H1 (cell line): ENCODE measurements at regions not wholly inside any gene's neighbourhood (a gene's known extent, or its start where the extent isn't known, plus 50 kb on each side); places are given as distances from the start of the nearest gene placed in this dataset.

Source experiments
- CTCF ChIA-PET: fragments of 300-600 bp; sonication (Branson Sonifier 250); formaldehyde crosslinking; loops from one replicate; lab custom pipeline; 2021; ENCODE audit not compliant: partially characterized antibody; lab: Charles Lee
- POLR2A ChIA-PET: fragments of 300-600 bp; sonication (Branson Sonifier 250); formaldehyde crosslinking; loops from one replicate; lab custom pipeline; 2021; ENCODE audit warnings: inconsistent platforms; ENCODE audit not compliant: partially characterized antibody; lab: Charles Lee
- DNase-seq, 2 experiments: peaks; one replicate each; pipeline versions ENCODE4 v3.0.0 to v3.0.0-alpha.2; 2010 to 2022; ENCODE audit warnings: low spot score in 2 of 2, low read depth in 1 of 2, mixed read lengths in 1 of 2
- FAIRE-seq: peaks from 2 replicates; lab custom pipeline; 2011; peaks lifted over from hg19 to GRCh38; lab: Jason Lieb, UNC
- H2AFZ ChIP-seq: 2 replicates; pipeline ENCODE4 v1.8.1; 2012; ENCODE audit warnings: low read length, inconsistent platforms
- H2AK5ac ChIP-seq: 2 replicates; pipeline ENCODE4 v1.6.1; 2013; ENCODE audit warnings: low read depth, low read length
- H2BK120ac ChIP-seq: replicated peaks from 2 replicates; pipeline ENCODE3; 2013; ENCODE audit warnings: low read depth, low read length, inconsistent platforms
- H2BK12ac ChIP-seq: 2 replicates; pipeline ENCODE4 v1.6.1; 2013; ENCODE audit warnings: low read depth, low read length
- H2BK15ac ChIP-seq: 2 replicates; pipeline ENCODE4 v1.6.1; 2013; ENCODE audit warnings: low read length
- H2BK20ac ChIP-seq: 2 replicates; pipeline ENCODE4 v1.6.1; 2013; ENCODE audit warnings: low read length
- H2BK5ac ChIP-seq: 2 replicates; pipeline ENCODE4 v1.6.1; 2013; ENCODE audit warnings: low read depth, low read length
- H3K14ac ChIP-seq: 2 replicates; pipeline ENCODE4 v1.6.1; 2013; ENCODE audit warnings: inconsistent platforms; ENCODE audit not compliant: insufficient read length
- H3K18ac ChIP-seq: 2 replicates; pipeline ENCODE4 v1.6.1; 2013; ENCODE audit warnings: low read length; ENCODE audit errors: extremely low read depth
- H3K23ac ChIP-seq: 2 replicates; pipeline ENCODE4 v1.6.1; 2013; ENCODE audit warnings: inconsistent platforms; ENCODE audit not compliant: insufficient read length
- H3K23me2 ChIP-seq: 2 replicates; pipeline ENCODE4 v1.6.1; 2013; ENCODE audit warnings: low read depth, low read length
- H3K27ac ChIP-seq: 2 replicates; pipeline ENCODE4 v1.6.1; 2011; ENCODE audit warnings: low read depth, low read length, inconsistent platforms
- H3K27me3 ChIP-seq, 4 experiments: replicated peaks in 1 of 4; 1 replicate in 1 of 4; 2 replicates in 3 of 4; pipeline versions ENCODE4 v1.6.1 to v1.8.1; 2011 to 2013; ENCODE audit warnings: low read length in 3 of 4, mild to moderate bottlenecking in 3 of 4, inconsistent platforms in 2 of 4, mixed read lengths in 2 of 4, moderate library complexity in 1 of 4; ENCODE audit not compliant: control insufficient read depth in 3 of 4, insufficient read depth in 3 of 4; ENCODE audit errors: extremely low read depth in 1 of 4
- H3K36me3 ChIP-seq, 4 experiments: 2 replicates each; pipeline versions ENCODE4 v1.6.1 to v1.8.1; 2011 to 2013; ENCODE audit warnings: mild to moderate bottlenecking in 4 of 4, low read length in 3 of 4, moderate library complexity in 2 of 4, control low read depth in 1 of 4, inconsistent platforms in 1 of 4; ENCODE audit not compliant: insufficient read depth in 4 of 4, control insufficient read depth in 2 of 4
- H3K4ac ChIP-seq: replicated peaks from 2 replicates; pipeline ENCODE3; 2013; ENCODE audit warnings: low read length, low read depth, mixed read lengths, inconsistent platforms; ENCODE audit not compliant: insufficient read length
- H3K4me1 ChIP-seq, 4 experiments: replicated peaks in 1 of 4; 1 replicate in 1 of 4; 2 replicates in 3 of 4; pipeline versions ENCODE4 v1.6.1 to v1.8.1; 2011 to 2013; ENCODE audit warnings: low read length in 3 of 4, inconsistent platforms in 2 of 4, mixed read lengths in 1 of 4; ENCODE audit not compliant: insufficient read depth in 4 of 4, control insufficient read depth in 3 of 4
- H3K4me2 ChIP-seq, 2 experiments: 2 replicates each; pipeline versions ENCODE4 v1.6.1 to v1.8.1; 2011 to 2013; ENCODE audit warnings: low read depth in 2 of 2, low read length in 2 of 2, control low read depth in 1 of 2, inconsistent platforms in 1 of 2, mild to moderate bottlenecking in 1 of 2; ENCODE audit not compliant: insufficient read depth in 1 of 2
- H3K4me3 ChIP-seq, 4 experiments: fragments of 200-600, 300-600 bp in 1 of 4; sonication (generic), shearing (Covaris generic), sonication (Bioruptor Twin) in 1 of 4; 2 replicates each; pipeline versions ENCODE4 v1.5.1 to v1.8.1; 2011 to 2016; ENCODE audit warnings: low read length in 4 of 4, low read depth in 3 of 4, control low read depth in 2 of 4, inconsistent platforms in 2 of 4, mild to moderate bottlenecking in 2 of 4, mixed read lengths in 1 of 4, moderate library complexity in 1 of 4; ENCODE audit not compliant: insufficient read depth in 2 of 4; ENCODE audit errors: extremely low read depth in 1 of 4
- H3K56ac ChIP-seq: replicated peaks from 2 replicates; pipeline ENCODE3; 2013; ENCODE audit warnings: low read depth, mild to moderate bottlenecking, mixed read lengths, low read length, inconsistent platforms; ENCODE audit not compliant: insufficient read length
- H3K79me1 ChIP-seq: 2 replicates; pipeline ENCODE4 v1.6.1; 2013; ENCODE audit warnings: low read depth, low read length, control low read depth
- H3K79me2 ChIP-seq, 2 experiments: 2 replicates each; pipeline versions ENCODE4 v1.6.1 to v1.8.1; 2012 to 2013; ENCODE audit warnings: low read length in 2 of 2, mild to moderate bottlenecking in 2 of 2, inconsistent platforms in 1 of 2; ENCODE audit not compliant: insufficient read depth in 2 of 2, control insufficient read depth in 1 of 2
- H3K9ac ChIP-seq, 4 experiments: replicated peaks in 1 of 4; 1 replicate in 1 of 4; 2 replicates in 3 of 4; pipeline versions ENCODE4 v1.6.1 to v1.8.1; 2011 to 2013; ENCODE audit warnings: low read depth in 3 of 4, low read length in 3 of 4, control low read depth in 2 of 4, mild to moderate bottlenecking in 2 of 4, moderate library complexity in 2 of 4, inconsistent platforms in 1 of 4; ENCODE audit errors: extremely low read depth in 1 of 4
- H3K9me3 ChIP-seq, 2 experiments: 2 replicates each; pipeline versions ENCODE4 v1.6.1 to v1.8.1; 2012 to 2013; ENCODE audit warnings: mild to moderate bottlenecking in 2 of 2, moderate library complexity in 2 of 2, control low read depth in 1 of 2, inconsistent platforms in 1 of 2, low read depth in 1 of 2, low read length in 1 of 2, mixed read lengths in 1 of 2; ENCODE audit not compliant: insufficient read depth in 2 of 2
- H4K20me1 ChIP-seq, 2 experiments: replicated peaks in 1 of 2; 2 replicates each; pipeline versions ENCODE3 to v1.8.1; 2011 to 2013; ENCODE audit warnings: inconsistent platforms in 2 of 2, low read length in 2 of 2, mild to moderate bottlenecking in 1 of 2; ENCODE audit not compliant: insufficient read depth in 2 of 2, control insufficient read depth in 1 of 2
- H4K5ac ChIP-seq: 2 replicates; pipeline ENCODE4 v1.6.1; 2013; ENCODE audit warnings: low read length, low read depth, mixed read lengths, inconsistent platforms; ENCODE audit not compliant: insufficient read length
- H4K8ac ChIP-seq: 2 replicates; pipeline ENCODE4 v1.8.0; 2013; ENCODE audit warnings: mild to moderate bottlenecking, moderate library complexity, low read length, inconsistent platforms; ENCODE audit not compliant: insufficient read depth; ENCODE audit errors: extremely low read depth
- H4K91ac ChIP-seq: replicated peaks from 2 replicates; pipeline ENCODE3; 2013; ENCODE audit warnings: low read length, mixed read lengths, inconsistent platforms; ENCODE audit not compliant: insufficient read length
- BRCA1 ChIP-seq: IDR thresholded peaks from 2 replicates; pipeline ENCODE4 v1.6.1; 2012; ENCODE audit warnings: low read depth, low read length, improper control_type of control experiment
- CHD2 ChIP-seq: IDR thresholded peaks from 2 replicates; pipeline ENCODE4 v1.6.1; 2012; ENCODE audit warnings: low read length, improper control_type of control experiment
- CREB1 ChIP-seq: IDR thresholded peaks from 2 replicates; pipeline ENCODE4 v1.6.1; 2012; ENCODE audit warnings: inconsistent platforms
- JUN ChIP-seq: IDR thresholded peaks from 2 replicates; pipeline ENCODE4 v1.6.1; 2011; ENCODE audit warnings: low read depth, mild to moderate bottlenecking, improper control_type of control experiment, low read length
- NRF1 ChIP-seq: IDR thresholded peaks from 2 replicates; pipeline ENCODE4 v1.6.1; 2011; ENCODE audit warnings: mild to moderate bottlenecking, low read depth, low read length, improper control_type of control experiment
- RFX5 ChIP-seq: IDR thresholded peaks from 2 replicates; pipeline ENCODE4 v1.6.1; 2011; ENCODE audit warnings: low read depth, low read length, improper control_type of control experiment, borderline replicate concordance
- TEAD4 ChIP-seq: IDR thresholded peaks from 2 replicates; pipeline ENCODE4 v1.6.1; 2012; ENCODE audit warnings: low read depth, low read length, inconsistent platforms, mixed read lengths
- WGBS, 2 experiments: shearing (Covaris generic) in 1 of 2; methylation state at CpG; one replicate each; pipeline versions ENCODE4 v1.1.6 to v1.1.7; 2013 to 2015; ENCODE audit warnings: low lambda C conversion rate in 2 of 2, mixed read lengths in 2 of 2, inconsistent platforms in 1 of 2, low coverage in 1 of 2, missing lambda C conversion rate in 1 of 2; ENCODE audit not compliant: insufficient replicate concordance in 2 of 2, insufficient coverage in 1 of 2, insufficient read length in 1 of 2; ENCODE audit errors: extremely low coverage in 1 of 2, missing lambda C conversion rate in 1 of 2; 5-methylcytosine and 5-hydroxymethylcytosine counted together

DNA sequence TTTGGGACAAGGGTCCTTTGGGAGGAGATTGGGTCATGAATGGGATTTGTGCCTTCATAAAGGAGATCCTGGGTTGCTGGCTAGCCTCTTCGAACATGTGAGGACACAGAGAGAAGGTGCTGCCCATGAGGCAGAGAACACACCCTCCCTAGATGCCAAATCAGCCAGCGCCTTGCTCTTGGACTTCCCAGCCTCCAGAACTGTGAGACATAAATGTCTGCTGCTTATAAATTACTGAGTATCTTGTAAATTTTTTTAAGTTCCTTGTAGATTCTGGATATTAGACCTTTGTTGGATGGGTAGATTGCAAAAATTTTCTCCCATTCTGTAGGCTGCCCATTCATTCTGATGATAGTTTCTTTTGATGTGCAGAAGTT is 297.5 kb upstream of the FOXQ1 start:
- POLR2A ChIA-PET: no interaction called here
- Histone ChIP-seq H4K91ac (no peak overlapping the region), H3K23ac (no peak overlapping the region), H3K27ac (no peak overlapping the region), H4K5ac (no peak overlapping the region), H4K8ac (no peak overlapping the region), H3K9ac (no peak overlapping the region), H2BK5ac (no peak overlapping the region), H2BK20ac (no peak overlapping the region), H3K23me2 (no peaks in the 10 kb centered on the region), H2AK5ac (no peak overlapping the region), H3K9me3 (no peaks in the 10 kb centered on the region; a peak in 1 of 4 replicates), H3K27me3 (no peaks in the 10 kb centered on the region), H3K36me3 (no peaks in the 10 kb centered on the region), H3K79me1 (no peaks in the 10 kb centered on the region), H2BK12ac (no peak overlapping the region), H3K4me3 (no peak overlapping the region), H3K4me2 (no peak overlapping the region), H3K4ac (no peak overlapping the region), H3K18ac (no peak overlapping the region), H3K56ac (no peak overlapping the region), H2AFZ (no peak overlapping the region), H2BK15ac (no peak overlapping the region), H3K79me2 (no peaks in the 10 kb centered on the region), H2BK120ac (no peak overlapping the region), H3K14ac (no peak overlapping the region), H4K20me1 (no peaks in the 10 kb centered on the region), H3K4me1 (no peaks in the 10 kb centered on the region)
- CTCF ChIA-PET: no interaction called here
- TF ChIP-seq JUN: no peak
- no peak for TF ChIP-seq NRF1
- no peak for TF ChIP-seq CREB1
- no peak for TF ChIP-seq CHD2
- no peak for TF ChIP-seq BRCA1
- TF ChIP-seq TEAD4: no peak
- TF ChIP-seq RFX5: no peak
- WGBS, 2 experiments: 50% methylated on average over 2 of the region's 2 CpGs; no CpG with 5 or more reads in 1 of the 2 experiments
- DNase-seq (no peak), FAIRE-seq (no peak)
